Effector memory CD8-positive, alpha-beta T cell (primary cell): ENCODE measurements at regions not wholly inside any gene's neighbourhood (a gene's known extent, or its start where the extent isn't known, plus 50 kb on each side); places are given as distances from the start of the nearest gene placed in this dataset.
"Not testable (repeated sequence)": the region's sequence is repeated elsewhere in the genome, so short reads cannot be mapped to it uniquely, and the experiment has no call there.

Experiments used
- ATAC-seq: fragments of 150-1000 bp; cut with Tn5 transposase; replicated peaks from 2 replicates; pipeline ENCODE4 v1.10.0; 2021; ENCODE audit warnings: mild to moderate bottlenecking, moderate library complexity
- DNase-seq, 3 experiments: peaks; one replicate each; pipeline ENCODE4 v3.0.0; 2021
- H3K27ac Mint-ChIP-seq, 2 donors: one replicate each; pipeline ENCODE4 v1.8.0; 2022; ENCODE audit warnings: mild to moderate bottlenecking in 2 of 2, mixed read lengths in 2 of 2, moderate library complexity in 2 of 2
- H3K27me3 Mint-ChIP-seq, 2 donors: one replicate each; pipeline ENCODE4 v1.8.0; 2022; ENCODE audit warnings: mixed read lengths in 2 of 2
- H3K36me3 Mint-ChIP-seq: one replicate; pipeline ENCODE4 v1.8.0; 2022; ENCODE audit warnings: mild to moderate bottlenecking, moderate library complexity, mixed read lengths; ENCODE audit not compliant: insufficient read depth
- H3K4me1 Mint-ChIP-seq, 2 donors: one replicate each; pipeline ENCODE4 v1.8.0; 2022; ENCODE audit warnings: low read depth in 2 of 2, mixed read lengths in 2 of 2
- H3K4me3 Mint-ChIP-seq, 2 donors: one replicate each; pipeline ENCODE4 v1.8.0; 2022; ENCODE audit warnings: mild to moderate bottlenecking in 2 of 2, mixed read lengths in 2 of 2, moderate library complexity in 2 of 2
- H3K9me3 Mint-ChIP-seq, 2 donors: one replicate each; pipeline ENCODE4 v1.8.0; 2022; ENCODE audit warnings: mixed read lengths in 2 of 2

DNA sequence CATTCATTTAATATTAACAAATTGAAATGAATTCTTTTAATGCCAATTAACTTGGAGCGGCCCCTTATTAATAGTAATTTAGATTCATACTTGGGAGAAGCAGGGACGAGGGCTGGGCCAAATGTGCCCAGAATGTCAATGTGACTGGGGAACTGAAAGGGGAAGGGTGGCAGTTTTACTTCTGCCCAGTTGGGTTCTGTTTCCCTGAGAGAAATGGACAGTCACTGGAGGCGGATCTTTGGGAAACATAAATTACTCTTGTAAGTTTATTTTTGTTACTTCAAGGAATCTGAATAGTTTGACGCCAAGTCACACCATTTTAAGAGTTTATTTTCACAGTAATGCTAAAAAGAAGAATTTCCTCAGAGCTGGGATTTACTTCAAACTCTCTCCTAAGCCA is 432.1 kb downstream of the CNTNAP3B start:
- not testable (repeated sequence) for ATAC-seq, H3K4me1 Mint-ChIP-seq, DNase-seq, H3K4me3 Mint-ChIP-seq, H3K36me3 Mint-ChIP-seq, H3K9me3 Mint-ChIP-seq, H3K27ac Mint-ChIP-seq, H3K27me3 Mint-ChIP-seq

DNA sequence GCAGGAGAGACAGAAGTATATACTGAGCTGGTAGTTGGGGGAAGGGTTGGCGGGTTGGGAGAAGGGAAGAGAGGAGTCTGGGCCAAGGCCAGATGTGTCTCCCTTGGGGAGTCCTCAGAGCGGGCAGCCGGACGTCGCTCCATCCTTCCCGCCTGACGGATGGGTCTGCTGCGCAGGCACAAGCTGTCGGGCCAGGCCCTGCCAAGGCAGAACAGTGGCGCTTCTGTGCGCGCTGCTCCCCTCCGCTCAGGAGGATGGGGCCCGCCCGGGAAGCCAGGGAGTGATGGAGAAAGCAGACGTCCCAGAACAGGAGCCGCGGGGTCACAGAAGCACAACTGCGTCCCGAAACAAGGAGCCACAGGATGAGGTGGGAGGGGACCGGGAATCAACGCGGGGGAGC is 449.9 kb downstream of the CNTNAP3B start:
- H3K27me3 Mint-ChIP-seq, DNase-seq, H3K36me3 Mint-ChIP-seq, H3K4me3 Mint-ChIP-seq, H3K9me3 Mint-ChIP-seq, H3K4me1 Mint-ChIP-seq, ATAC-seq, H3K27ac Mint-ChIP-seq: not testable (repeated sequence)

DNA sequence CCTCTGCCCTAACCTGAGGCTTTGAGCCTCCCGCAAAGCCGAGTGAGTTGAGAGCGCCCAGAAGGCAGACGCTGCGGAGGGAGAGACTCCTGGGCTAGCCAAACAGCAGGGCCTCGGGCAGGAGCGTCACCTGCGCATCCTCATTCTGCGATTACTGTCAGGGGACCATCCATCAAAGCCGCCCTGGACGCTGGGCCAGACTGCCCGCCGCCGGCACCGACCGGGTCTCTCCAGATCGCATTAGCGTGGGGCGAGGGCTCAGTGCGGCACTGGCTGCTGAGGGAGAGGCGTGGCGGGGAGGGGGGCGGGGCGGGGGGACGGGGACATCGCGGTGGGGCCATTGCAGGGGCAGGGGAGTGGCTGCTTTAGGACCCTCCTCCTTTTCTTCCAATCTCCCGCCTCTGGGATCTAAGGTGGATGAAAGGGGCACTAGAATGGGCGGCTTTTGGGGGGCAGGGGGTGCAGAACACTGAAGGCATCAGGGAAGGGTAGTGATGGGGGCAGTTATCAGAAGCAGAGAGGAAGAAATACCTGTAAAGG is 465.7 kb downstream of the CNTNAP3B start:
- DNase-seq, H3K36me3 Mint-ChIP-seq, H3K27me3 Mint-ChIP-seq, H3K27ac Mint-ChIP-seq, ATAC-seq, H3K9me3 Mint-ChIP-seq, H3K4me3 Mint-ChIP-seq, H3K4me1 Mint-ChIP-seq: not testable (repeated sequence)

DNA sequence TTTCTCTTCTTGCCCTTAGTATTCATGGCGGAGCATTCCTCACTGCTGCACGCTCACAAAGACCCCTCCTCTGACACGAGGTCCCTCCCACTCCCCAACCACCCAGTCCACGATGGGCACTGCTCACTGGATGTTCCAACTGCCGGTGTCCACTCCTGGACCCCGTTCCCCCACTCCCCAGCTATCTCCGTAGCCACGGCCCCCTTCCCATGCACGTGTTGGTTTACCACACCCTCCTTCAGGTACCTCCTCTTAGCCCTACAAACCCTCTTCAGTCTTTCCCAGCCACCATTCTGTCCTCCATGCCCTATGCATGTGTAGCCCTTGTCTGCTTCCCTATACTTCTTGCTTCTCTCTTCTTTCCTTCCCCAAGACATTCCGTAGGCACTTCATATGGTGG is 469.6 kb upstream of the ZNG1F start:
- H3K9me3 Mint-ChIP-seq, H3K27ac Mint-ChIP-seq, H3K4me3 Mint-ChIP-seq, DNase-seq, H3K4me1 Mint-ChIP-seq, H3K36me3 Mint-ChIP-seq, ATAC-seq: not testable (repeated sequence)
- peaks cover 5 to 49% of the 10 kb centered on the region in 2 donors for H3K27me3 Mint-ChIP-seq

DNA sequence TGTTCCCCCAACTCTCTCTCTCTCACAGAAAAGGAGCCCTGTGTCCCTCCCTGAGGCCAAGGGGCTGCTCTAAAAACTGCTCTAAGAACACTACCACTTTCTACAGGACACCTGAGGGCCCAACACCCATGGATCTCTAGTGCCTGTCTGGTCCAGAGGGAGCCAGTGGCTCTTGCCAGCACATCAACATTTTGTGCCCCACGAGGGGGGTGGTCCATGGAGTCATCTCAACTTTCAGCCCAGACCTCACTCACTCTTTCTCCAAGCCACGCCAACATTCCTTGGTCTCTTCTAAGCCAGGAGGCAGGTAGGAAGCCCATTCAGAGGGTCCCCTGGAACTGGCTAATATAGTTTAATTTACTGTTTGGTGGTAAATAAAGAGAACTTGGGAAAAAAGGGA is 469.0 kb upstream of the ZNG1F start:
- DNase-seq, H3K4me3 Mint-ChIP-seq, H3K36me3 Mint-ChIP-seq, ATAC-seq, H3K27ac Mint-ChIP-seq, H3K9me3 Mint-ChIP-seq, H3K4me1 Mint-ChIP-seq: not testable (repeated sequence)
- peaks cover 5 to 54% of the 10 kb centered on the region in 2 donors for H3K27me3 Mint-ChIP-seq

DNA sequence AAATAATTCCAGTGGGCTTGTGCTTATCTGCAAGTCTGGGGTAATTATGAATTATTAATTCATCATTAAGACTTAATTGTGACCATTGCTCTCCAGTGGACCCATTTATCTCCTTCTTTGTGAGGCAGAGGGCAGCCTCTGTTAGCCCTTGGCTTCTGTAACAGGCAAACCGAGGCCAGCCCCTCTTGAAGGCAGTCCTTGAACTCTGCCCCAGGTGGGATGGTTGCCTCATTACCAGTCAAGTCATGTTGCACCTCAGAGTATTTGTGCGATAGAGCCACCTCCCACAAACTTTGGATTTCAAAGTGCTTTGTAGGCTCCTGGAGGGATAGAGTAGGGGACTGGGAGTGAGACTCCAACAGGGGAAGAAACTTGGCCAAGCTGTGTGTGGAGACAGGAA is 468.0 kb upstream of the ZNG1F start:
- H3K4me1 Mint-ChIP-seq, H3K4me3 Mint-ChIP-seq, H3K9me3 Mint-ChIP-seq, DNase-seq, ATAC-seq, H3K27ac Mint-ChIP-seq, H3K36me3 Mint-ChIP-seq: not testable (repeated sequence)
- H3K27me3 Mint-ChIP-seq: peaks cover 5 to 54% of the 10 kb centered on the region in 2 donors

DNA sequence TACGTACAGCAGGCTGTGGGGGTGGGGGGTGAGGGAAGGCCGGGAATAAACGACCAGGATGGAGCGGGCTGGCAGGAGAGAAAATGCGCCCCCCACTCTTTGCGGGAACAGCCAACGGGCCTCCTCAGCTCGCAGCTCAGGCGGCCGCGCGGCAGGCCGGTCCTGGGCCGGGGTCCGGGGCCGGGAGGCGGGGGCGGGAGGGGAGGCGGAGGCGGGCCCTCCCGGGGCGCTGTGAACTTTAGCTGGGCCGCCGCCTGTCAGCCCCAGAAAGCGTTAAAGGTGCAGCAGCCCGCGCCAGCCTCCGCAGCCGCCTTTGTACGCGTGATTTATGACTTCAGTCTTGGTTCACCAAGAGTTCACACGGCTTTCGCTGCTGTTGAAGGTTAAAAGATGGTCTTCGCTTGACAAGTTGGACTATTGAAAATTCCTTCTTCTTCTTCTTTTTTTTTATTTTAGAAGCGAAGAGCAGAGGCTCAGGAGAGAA is 466.0 kb upstream of the ZNG1F start:
- H3K4me3 Mint-ChIP-seq, H3K4me1 Mint-ChIP-seq, H3K36me3 Mint-ChIP-seq, DNase-seq, H3K27ac Mint-ChIP-seq, H3K9me3 Mint-ChIP-seq, ATAC-seq: not testable (repeated sequence)
- peaks cover 5 to 54% of the 10 kb centered on the region in 2 donors for H3K27me3 Mint-ChIP-seq

DNA sequence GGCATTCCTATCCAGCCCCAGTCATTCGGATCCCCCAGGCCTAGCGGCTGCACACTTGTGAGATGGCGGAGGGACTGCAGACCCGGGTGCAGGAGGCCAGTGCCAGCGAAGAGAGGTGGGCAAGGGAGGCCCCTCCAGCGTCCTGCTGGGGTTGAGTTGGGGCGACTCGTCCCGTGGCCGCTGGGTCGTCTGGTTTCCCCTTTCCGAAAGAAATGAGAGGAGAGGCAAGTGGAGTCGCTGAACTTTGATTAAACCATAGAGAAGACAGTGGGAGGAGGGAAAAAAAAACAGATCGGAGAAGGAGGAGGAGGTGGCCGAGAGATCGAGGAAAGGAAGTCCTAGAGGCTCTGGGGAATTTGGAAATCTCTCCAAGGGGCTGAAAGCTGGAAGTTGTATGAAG is 465.2 kb upstream of the ZNG1F start:
- not testable (repeated sequence) for DNase-seq, H3K27ac Mint-ChIP-seq, H3K4me1 Mint-ChIP-seq, H3K36me3 Mint-ChIP-seq, H3K4me3 Mint-ChIP-seq, ATAC-seq, H3K9me3 Mint-ChIP-seq
- H3K27me3 Mint-ChIP-seq: peaks cover 5 to 54% of the 10 kb centered on the region in 2 donors

DNA sequence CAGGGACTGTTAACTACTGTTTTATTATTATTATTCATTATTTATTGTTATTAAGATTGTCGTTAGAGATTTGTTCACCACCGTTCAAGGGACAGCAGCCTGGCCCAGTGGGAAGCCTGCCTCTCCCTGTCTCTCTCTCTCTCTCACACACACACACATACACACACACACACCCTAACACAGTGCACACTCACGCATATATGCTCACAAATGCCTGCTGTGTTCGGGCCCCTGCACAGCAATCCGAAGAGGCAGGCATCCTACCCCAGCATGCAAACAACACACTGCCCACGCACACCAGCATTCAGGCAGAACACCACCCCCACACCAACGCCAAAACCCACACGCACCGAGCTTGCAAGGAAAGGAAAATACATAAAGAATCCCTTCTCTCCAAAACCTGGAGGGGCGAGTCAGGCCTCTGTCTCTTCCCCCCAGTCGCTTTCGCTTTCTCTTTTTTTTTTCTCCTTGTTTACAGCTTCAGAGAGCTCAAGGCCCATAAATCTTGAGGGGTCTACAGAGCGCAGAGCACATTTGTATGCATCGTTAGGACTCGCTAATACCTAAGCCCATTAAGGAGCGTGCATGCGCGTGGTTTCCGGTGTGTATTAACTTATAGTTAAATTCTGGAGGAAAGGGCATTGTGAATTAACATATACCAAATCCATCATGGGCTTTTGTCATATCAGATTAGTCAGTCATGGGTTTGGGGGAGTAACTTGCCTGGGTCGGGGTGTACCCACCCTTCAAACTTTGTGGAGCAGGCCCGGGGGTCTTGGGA is 464.6 kb upstream of the ZNG1F start:
- H3K27me3 Mint-ChIP-seq: peaks cover 5 to 48% of the 10 kb centered on the region in 2 donors

DNA sequence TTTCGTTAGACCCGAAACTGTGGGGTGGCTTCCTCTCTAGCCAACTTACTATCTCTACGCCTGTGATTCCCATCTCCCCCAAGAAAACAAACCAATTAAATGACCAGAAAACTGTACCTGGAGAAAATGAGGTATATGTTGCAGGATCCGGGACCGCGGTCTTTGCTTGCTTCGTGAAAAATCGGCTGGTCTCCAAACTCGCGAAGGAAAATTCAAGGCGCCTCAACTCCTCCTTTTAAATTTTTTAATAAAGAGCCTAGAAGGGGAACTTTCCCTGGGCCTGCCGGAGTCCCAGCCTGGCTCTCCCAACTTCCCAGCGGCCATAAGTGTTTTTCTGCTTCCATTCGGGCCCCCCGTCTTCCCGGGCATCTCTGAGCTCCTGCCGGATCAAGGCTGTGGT is 463.7 kb upstream of the ZNG1F start:
- not testable (repeated sequence) for DNase-seq, H3K36me3 Mint-ChIP-seq, H3K4me3 Mint-ChIP-seq, H3K9me3 Mint-ChIP-seq, ATAC-seq, H3K27ac Mint-ChIP-seq, H3K4me1 Mint-ChIP-seq
- peaks cover 5 to 38% of the 10 kb centered on the region in 2 donors for H3K27me3 Mint-ChIP-seq

More for the DNA sequence above, 464.6 kb upstream of the ZNG1F start:
- DNase-seq, H3K9me3 Mint-ChIP-seq, H3K4me1 Mint-ChIP-seq, ATAC-seq, H3K27ac Mint-ChIP-seq, H3K36me3 Mint-ChIP-seq: not testable (repeated sequence)
- H3K4me3 Mint-ChIP-seq: peak overlapping the region in 1 of 2 donors; percentile 67

DNA sequence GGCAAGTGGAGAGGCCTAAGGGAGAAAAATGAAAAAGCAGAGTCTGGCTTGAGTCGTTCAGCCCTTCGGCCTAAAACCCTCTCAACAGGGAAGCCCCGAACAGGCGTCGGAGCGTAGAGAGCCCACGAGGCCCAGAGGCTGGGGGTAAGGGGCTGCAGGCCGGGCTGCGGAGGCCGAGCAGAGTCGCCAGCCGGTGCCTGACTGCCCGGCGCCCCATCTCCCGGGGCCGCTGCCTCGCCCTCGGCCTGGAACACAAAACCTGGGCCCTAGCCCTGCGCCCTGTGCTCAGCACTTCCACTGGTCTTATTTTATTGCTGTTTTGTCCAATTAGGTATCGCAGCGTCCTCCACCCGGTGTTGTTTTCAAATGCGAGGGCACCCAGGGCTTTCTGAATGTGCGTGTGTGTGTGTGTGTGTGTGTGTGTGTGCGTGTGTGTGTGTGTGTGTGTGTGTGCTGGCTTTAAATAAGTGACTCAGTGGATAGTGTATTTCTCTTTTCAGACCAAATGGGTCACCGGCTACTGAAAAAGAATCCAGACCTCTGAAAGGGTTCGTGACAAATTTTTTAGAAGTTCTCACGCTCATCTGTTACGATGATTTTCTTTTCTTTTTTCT is 463.1 kb upstream of the ZNG1F start:
- H3K9me3 Mint-ChIP-seq, H3K4me3 Mint-ChIP-seq, ATAC-seq, H3K4me1 Mint-ChIP-seq, H3K36me3 Mint-ChIP-seq, DNase-seq, H3K27ac Mint-ChIP-seq: not testable (repeated sequence)
- peaks cover 5 to 32% of the 10 kb centered on the region in 2 donors for H3K27me3 Mint-ChIP-seq

DNA sequence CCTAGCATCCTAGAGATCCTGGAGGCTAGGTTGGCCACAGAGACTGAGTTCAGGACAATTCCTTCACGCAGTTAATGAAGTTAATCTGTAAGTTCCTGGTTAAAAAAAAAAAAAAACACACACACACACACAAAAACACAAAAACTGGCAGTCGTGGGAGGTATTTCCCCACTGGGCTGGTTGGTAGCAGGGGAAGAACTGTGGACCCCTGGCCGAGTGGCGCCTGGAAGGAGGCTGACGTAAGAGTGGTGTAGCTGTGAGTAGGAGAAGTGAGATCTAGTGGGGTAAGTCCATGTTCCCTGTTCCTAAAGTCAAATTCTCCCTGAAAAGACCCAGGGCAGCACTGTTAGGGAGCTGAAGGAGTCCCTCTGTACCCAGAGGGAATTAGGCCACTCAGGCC is 461.0 kb upstream of the ZNG1F start:
- H3K27ac Mint-ChIP-seq, H3K4me1 Mint-ChIP-seq, H3K9me3 Mint-ChIP-seq, H3K4me3 Mint-ChIP-seq, DNase-seq, ATAC-seq, H3K36me3 Mint-ChIP-seq: not testable (repeated sequence)
- peaks cover 5 to 18% of the 10 kb centered on the region in 2 donors for H3K27me3 Mint-ChIP-seq

DNA sequence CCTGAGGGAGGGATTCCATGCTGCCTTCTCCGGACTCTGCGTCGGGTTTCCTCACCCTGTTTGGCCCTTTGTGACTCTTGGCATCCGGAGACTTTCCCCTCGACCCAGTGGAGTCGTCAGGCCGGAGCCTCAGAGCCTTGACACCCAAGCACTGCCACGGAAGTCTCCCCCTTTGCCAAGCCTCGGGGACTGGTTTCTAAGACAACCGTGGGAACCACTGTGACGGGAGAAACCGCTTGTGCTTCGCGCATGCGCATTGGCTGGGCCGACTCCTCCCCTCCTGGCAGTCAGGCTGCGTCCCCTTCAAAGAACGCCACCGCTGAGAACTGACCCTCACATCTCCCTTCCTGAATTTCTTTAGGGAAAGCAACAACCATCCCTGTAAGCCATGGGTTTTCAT is 459.4 kb upstream of the ZNG1F start:
- H3K4me1 Mint-ChIP-seq, H3K27me3 Mint-ChIP-seq, H3K9me3 Mint-ChIP-seq: not testable (repeated sequence)
- peak in 2 of 3 experiments; percentile 23 to 31 for DNase-seq
- H3K4me3 Mint-ChIP-seq: peak overlapping the region in 1 of 2 donors; percentile 58
- ATAC-seq: peak; percentile 43
- H3K36me3 Mint-ChIP-seq: peaks cover 12% of the 10 kb centered on the region
- H3K27ac Mint-ChIP-seq: peak overlapping the region in 1 of 2 donors; percentile 17

DNA sequence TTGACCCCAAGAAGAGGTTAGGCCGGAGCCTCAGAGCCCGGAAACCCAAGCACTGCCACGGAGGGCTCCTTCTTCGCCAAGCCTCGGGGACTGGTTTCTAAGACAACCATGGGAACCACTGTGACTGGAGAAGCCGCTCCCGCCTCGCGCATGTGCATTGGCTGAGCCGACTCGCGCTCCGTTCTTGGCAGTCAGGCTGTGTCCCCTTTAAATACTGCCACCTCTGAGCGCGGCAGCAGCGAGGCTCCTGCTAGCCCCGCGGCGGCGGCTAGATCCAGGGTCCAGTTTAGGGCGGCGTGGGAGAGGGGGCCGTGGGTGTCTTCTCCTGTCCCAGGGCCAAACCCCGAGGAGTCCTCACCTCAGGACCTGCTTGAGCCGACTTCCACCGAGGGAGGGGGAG is 457.1 kb upstream of the ZNG1F start:
- not testable (repeated sequence) for H3K4me3 Mint-ChIP-seq, DNase-seq, H3K27ac Mint-ChIP-seq, ATAC-seq, H3K9me3 Mint-ChIP-seq, H3K27me3 Mint-ChIP-seq, H3K4me1 Mint-ChIP-seq
- peaks cover 14% of the 10 kb centered on the region for H3K36me3 Mint-ChIP-seq
